HG02885 (cell line): ENCODE measurements at regions not wholly inside any gene's neighbourhood (a gene's known extent, or its start where the extent isn't known, plus 50 kb on each side); places are given as distances from the start of the nearest gene placed in this dataset.

Source experiments
- ATAC-seq: cut with Tn5 transposase; IDR thresholded peaks from one replicate; pipeline ENCODE4 v1.9.1; 2021; ENCODE audit warnings: mild to moderate bottlenecking; ENCODE audit not compliant: unreplicated experiment, poor library complexity

- no peak for ATAC-seq
These were observed 115.8 kb downstream of the ETNK1 start for GRCh38 chr12:22740656-22741355.

DNA sequence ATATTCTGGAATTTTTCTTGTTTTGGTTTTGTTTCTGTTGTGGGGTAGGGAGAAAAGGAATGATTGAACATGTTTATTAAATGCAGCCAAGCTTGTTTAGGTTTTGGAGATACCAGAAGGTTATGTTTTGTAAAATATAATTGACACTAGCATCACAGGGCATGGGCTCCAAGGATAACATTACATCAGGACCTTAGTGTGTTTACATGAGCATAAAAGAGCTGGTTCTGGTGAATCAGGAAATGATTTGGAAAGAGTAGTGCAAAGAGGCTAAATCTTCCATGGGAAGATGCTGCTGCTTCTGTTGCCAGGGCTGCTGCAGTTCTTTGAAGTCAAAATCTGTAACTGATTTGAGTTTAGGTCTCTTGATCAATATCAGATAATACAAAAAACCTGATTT lies 118.7 kb downstream of the ETNK1 start:
- ATAC-seq, result no peak

- no peak for ATAC-seq
These were observed 119.2 kb downstream of the ETNK1 start for GRCh38 chr12:22744197-22744596.

GRCh38 chr12:22746720-22747119 lies 121.7 kb downstream of the ETNK1 start:
- ATAC-seq, result no peak

DNA sequence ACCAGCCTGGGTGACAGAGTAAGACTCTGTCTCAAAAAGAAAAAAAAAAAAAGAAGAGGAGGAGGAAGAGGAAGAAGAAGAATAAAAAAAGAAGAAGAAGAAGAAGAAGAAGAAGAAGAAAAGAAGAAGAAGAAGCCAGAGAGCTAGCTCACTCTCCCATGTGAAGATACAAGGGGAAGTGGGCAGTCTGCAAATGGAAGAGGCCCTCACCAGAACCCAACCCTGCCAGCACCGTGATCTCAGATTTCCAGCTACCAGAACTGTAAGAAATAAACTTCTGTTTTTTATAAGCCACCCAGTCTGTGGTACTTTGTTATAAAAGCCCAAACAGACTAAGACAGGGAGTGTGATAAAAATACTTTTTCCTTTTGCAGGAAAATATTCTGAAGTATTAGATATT lies 130.7 kb downstream of the ETNK1 start:
- no peak for ATAC-seq

DNA sequence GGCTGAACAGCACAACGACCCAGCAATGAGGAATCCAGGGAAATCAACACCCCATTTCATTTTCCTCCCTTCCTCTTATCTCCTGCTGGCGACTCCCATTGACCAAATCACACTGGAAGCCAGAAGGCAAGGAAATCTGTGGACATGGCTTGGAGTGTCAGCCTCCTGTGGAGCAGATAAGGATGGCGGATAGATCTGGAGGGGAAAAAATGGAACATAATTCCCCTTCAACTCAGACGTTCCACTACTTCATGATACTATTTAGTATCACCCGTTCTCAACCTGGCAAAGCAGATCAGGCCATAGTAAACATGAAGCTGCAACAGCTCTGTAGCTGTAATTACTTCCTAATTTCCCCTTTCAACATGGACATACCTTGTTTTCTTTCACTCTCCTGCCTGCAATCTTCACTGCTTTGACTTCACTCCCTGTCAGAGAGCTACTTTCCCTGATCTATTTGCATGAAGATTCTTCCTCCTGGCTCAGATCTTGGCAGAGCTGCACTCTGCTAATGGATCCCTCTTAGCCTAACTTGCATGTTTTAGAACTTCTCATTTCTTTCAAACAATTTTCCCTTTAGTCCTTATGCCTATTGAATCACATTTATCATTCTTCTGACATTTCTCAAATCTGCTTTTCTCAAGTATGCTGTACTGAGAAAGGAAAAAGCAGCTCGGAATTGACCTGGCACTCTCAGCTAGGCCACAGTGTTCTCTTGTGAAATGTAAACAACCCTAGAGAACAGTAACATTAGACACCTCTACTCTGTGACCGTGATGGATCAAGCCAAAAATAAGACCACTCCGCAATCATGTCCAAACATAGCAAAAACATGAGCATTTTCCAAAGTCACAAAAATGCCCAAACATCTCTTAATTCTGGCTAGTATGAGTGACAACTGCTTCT lies 135.1 kb downstream of the ETNK1 start:
- no peak for ATAC-seq

DNA sequence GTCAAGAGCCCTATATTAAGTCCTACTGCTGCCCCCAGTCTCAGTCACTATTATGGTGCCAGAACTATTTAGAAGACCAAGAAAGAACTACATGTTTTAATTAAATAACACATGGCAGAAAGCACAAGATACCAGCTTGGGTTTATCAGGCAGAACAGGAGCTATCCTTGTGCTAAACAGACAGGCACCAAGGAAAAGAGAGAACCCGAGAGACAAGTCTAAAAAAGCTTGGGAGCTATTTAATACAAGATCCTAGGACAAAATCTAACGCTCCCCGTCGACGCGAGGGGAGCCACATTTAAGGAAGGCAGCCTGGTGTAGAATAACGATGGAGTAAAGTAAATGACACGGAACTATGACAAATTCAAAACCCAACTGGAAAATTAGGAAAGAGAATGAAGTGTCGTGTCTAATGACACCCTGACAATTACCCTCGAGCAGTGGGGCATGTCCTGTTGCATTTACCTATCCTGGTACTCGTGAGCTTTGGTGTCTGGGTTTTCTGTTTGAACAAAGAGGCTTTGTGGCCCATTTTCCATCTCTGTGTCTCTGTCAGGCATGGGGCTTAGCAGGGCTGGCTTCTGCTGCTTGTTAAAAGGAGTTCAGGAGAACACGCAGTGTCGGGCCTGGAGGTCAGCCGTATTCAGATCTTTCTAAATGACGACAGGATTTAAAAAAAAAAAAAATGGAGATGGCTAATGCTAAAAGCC lies 140.6 kb downstream of the ETNK1 start:
- ATAC-seq, result no peak

DNA sequence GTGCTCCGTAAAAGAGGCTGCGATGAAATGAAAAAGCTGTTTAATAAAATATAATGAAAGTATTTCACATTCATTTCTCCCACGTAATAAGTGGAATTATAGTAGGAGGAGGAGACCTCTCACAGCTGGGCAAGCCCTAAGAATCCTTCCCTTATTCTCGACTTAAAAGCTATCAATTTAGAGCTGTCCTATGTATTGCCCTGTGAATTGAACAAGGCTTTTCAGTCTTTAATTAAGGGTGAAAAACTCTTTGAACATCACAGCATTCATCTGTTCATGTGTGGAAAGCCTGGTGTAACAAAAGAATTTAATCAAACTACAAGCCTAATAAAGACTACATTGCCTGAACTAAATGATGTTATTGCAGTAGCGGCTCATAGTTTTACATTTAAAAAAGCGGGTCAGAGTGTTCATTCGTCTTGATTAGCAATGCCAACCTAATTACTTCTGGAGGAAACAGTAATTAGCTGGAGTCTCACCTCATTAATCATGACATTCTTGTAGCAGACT lies 142.0 kb downstream of the ETNK1 start:
- no peak for ATAC-seq

DNA sequence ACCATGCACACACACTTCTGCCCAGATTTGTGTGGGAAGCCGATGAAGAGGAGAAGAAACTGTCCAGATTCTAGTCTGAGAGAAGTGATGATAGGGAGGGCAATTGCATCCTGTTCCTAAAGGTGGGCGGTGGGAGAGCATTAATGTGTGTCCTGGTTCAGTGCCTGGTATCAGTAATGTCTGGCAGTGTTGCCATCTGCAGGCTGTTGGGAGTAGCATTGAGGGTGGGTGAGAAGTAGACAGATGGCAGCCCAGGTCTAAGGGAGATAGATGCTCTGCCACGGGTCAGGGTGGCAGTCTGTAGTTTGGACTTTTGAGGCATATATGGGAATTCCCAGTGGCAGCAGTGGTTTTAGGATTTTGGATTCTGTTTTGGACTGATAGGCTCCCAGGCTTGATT lies 156.4 kb downstream of the ETNK1 start:
- no peak for ATAC-seq

DNA sequence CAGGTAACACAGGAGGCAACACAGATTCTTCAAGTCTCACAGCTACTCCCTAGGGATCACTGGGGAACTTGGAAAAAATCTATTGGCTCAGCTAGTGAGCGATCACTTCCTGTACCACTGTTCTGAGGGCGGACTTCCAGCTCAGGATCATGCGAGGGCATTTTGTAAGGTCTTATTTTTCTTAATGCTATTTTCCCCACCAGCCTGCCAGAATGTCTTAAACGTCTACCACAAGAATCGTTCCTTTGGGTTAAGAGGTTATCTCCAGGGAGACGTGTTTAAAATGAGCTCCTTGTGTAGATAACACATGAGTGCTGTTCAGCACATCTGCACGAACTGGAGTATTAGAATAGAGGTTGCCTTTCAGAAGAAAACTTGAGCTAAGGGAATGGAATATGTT lies 162.6 kb downstream of the ETNK1 start:
- no peak for ATAC-seq

- no peak for ATAC-seq
These were observed 163.9 kb downstream of the ETNK1 start for GRCh38 chr12:22788913-22789312.

GRCh38 chr12:22792138-22792537 lies 167.2 kb downstream of the ETNK1 start:
- ATAC-seq, result no peak

GRCh38 chr12:22794017-22794416 lies 169.0 kb downstream of the ETNK1 start:
- no peak for ATAC-seq

DNA sequence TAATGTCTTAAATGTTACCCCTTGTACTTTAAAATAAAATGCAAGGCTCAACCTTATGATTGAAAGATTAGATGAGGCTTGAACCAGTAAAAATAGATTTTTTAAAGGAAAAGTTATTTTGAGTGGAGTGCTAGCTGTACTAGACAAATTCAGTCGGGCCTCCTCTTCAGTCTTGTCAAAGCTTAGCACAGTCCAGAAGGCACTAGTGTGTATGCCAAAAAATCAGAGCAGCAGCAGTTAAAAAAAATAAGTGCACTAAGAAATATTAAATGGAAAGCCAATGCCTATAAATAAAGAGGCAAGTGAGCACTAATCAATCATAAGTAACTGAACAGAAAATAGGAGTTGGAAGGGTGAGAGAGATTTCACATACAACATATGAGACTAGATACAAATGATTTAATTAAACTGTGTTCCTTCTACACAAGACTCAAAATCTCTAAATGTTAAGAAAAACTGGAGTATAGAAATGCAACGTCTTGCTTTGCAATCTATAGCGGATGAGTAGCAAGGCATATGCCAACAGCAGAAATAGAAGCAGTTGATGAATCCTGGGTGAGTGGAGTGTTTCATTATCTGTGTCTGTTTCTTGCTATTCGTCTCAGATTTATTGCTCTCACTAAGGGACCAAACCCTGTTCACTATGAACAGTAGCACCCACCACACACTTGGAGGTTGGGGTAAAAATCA lies 172.1 kb downstream of the ETNK1 start:
- no peak for ATAC-seq

DNA sequence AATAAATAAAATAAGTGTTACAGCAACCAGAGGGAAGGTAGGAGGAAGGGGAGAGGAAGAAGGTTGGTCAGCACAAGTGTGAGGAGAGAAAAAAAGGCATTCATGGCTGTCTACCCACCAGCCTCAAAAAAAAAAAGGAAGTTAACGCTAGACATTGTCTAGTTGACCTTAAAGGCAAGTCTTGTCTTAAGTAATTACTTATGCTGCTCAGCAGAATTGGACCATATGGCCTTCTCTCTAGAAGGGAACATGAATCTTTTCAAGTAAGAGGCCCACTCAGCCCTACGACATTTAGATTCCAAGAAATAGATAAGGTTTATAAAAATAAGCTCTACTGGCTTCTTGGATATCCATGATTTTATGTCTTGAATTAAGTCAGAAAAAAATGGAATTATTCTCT lies 172.7 kb downstream of the ETNK1 start:
- no peak for ATAC-seq

GRCh38 chr12:22798116-22798515 lies 173.1 kb downstream of the ETNK1 start:
- no peak for ATAC-seq

DNA sequence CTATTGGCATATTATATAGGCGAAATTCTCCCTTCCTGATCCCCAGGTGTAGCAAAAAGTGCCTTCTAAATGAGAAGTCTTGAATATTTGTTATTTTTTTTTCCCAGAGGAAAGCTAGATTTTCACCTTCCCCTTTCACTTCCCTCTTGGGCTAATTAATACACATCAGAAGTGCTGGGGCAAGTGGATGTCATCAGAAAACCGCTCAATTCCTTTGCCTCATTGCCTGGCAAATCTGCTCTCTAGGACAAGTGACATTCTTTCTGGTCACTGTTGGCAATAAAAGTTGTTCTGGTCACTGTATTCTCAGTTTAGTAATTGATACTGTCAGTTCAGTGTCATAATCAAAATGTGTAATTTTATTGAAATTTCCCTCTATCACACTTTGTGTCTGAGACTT lies 174.5 kb downstream of the ETNK1 start:
- ATAC-seq, result no peak

DNA sequence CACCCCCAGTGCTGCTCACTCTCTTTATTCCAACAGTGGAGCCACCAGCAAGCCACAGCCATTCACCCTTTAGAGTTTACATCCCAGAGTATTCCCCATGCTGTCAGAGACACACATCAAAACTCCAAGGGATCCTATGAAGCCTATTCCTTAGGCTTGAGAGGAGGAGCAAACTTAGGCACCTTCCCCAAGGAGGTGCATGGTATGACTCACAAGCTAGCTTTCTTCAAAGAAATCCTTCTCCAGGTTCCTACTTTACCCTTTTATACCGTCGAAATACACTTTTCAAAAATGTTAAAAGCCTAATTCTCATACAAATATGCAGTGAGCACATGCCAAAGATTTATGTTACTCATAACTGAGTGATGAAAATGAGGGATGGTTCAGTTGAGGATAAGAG lies 175.4 kb downstream of the ETNK1 start:
- ATAC-seq, result no peak

GRCh38 chr12:22802883-22803630 lies 178.1 kb downstream of the ETNK1 start:
- no peak for ATAC-seq

DNA sequence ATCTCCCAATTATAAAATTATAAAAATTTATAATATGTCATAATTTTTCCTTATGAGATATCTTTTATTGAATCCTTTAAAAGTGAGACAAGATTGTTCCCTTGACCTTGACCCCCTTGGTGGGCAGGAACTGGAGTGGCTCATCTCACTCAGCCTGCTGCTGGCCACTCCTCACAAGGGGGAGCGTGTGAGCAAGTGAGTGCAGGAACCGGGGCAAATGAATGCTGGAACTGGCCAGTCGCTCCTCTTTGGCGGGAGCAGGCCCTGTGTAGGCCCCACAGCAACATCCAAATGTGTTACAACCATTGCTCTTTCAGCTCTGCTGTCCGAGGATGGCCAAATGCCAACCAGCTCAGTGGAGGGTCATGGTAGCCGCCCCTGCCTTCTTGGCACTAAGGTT lies 178.8 kb downstream of the ETNK1 start:
- ATAC-seq, result no peak
